Lower lobe of right lung (tissue), 2 donors: ENCODE measurements at regions not wholly inside any gene's neighbourhood (a gene's known extent, or its start where the extent isn't known, plus 50 kb on each side); places are given as distances from the start of the nearest gene placed in this dataset.

Experiments used
- ATAC-seq, 2 donors: fragments of 200-7000 bp; cut with Tn5 transposase; one replicate each; pipeline ENCODE4 v1.9.1; 2020 to 2022; ENCODE audit warnings: mild to moderate bottlenecking in 2 of 2, moderate library complexity in 2 of 2
- DNase-seq: peaks from one replicate; pipeline ENCODE4 v3.0.0-alpha.2; 2020
- H3K27ac ChIP-seq: fragments of 200-600 bp; one replicate; pipeline ENCODE4 v1.8.0; 2022
- H3K27me3 ChIP-seq: fragments of 200-600 bp; one replicate; pipeline ENCODE4 v1.8.0; 2022; ENCODE audit warnings: low read depth
- H3K36me3 ChIP-seq: fragments of 200-600 bp; one replicate; pipeline ENCODE4 v1.8.0; 2022; ENCODE audit warnings: mild to moderate bottlenecking
- H3K4me1 ChIP-seq: fragments of 200-600 bp; one replicate; pipeline ENCODE4 v1.8.0; 2022
- H3K4me3 ChIP-seq: fragments of 200-600 bp; one replicate; pipeline ENCODE4 v1.8.0; 2022; ENCODE audit warnings: mild to moderate bottlenecking
- H3K9me3 ChIP-seq: fragments of 200-600 bp; one replicate; pipeline ENCODE4 v1.8.0; 2022
- intact Hi-C: fragments of 100-400 bp; cut with DNase I; formaldehyde crosslinking; loops from one replicate; pipeline ENCODE4 v1.11.0; 2022
- TF ChIP-seq, protein P1 (sequence below): fragments of 200-600 bp; IDR thresholded peaks from one replicate; pipeline ENCODE4 v1.8.0; 2022; ENCODE audit warnings: antibody characterized with exemption, mild to moderate bottlenecking
- donor health status: DM: no; HTN: yes; CAD: no; lungs with severe emphysema.

DNA sequence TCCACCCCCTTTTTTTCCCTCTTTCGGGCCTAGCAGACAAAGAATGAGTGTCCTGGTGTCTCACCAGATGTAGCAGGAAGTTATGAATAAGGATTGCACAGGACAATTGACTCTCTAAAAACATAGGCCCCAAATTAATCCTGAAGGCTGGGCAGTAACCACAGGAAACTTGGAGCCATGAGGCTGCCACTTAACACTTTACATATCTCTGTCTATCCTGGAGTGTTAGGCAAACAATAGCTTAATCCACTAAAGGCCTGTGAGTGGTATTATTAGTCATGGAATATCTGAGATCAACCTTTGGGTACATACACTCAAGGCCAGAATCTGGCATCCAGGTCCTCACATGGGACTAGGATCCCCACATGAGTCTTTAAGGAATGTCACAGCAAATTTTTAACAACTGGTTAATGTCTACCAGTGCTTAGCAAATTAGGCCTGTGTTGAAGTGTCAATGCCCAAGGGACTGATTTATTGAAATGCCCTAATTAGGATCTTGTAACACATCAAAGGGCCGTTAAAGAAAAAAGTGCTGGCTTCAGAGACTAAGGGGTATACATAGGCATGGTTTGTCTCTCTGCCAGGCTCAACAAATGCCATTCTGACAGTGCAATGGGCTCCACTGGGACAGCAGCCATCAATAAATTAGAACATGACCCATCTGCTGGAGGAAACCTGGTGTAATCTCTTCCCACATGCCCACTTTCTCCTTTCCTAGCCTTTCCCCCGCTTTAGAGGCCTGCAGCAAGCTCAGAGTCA is 196.7 kb upstream of the TBX20 start:
- Histone ChIP-seq H3K36me3 (no peaks in the 10 kb centered on the region), H3K4me1 (no peaks in the 10 kb centered on the region), H3K9me3 (no peaks in the 10 kb centered on the region), H3K4me3 (no peak overlapping the region), H3K27ac (no peak overlapping the region), H3K27me3 (peaks cover 25% of the 10 kb centered on the region)
- DNase-seq (no peak), ATAC-seq (peak; percentile 77 to 90)
- intact Hi-C loops = no loop called here
- TF ChIP-seq, protein P1, sequence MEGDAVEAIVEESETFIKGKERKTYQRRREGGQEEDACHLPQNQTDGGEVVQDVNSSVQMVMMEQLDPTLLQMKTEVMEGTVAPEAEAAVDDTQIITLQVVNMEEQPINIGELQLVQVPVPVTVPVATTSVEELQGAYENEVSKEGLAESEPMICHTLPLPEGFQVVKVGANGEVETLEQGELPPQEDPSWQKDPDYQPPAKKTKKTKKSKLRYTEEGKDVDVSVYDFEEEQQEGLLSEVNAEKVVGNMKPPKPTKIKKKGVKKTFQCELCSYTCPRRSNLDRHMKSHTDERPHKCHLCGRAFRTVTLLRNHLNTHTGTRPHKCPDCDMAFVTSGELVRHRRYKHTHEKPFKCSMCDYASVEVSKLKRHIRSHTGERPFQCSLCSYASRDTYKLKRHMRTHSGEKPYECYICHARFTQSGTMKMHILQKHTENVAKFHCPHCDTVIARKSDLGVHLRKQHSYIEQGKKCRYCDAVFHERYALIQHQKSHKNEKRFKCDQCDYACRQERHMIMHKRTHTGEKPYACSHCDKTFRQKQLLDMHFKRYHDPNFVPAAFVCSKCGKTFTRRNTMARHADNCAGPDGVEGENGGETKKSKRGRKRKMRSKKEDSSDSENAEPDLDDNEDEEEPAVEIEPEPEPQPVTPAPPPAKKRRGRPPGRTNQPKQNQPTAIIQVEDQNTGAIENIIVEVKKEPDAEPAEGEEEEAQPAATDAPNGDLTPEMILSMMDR = no peak

DNA sequence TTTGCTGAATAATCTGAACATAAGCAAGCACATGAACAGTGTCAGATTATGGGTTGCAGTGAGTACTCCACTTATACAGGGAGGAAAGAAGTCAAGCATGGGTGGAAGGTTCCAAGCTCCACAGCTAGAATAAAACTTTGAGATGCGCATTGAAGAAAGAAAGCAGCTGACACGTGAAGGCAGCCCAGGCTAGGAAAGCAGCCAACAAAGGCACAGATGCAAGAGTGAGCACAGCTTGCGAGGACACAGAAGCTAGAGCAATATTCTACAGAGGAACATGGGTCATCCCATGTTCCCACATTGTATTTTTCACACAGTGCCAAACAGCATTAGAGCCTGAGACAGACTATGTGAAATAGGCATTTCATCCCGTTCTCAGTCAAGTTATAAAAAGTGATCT is 194.6 kb upstream of the TBX20 start:
- no peak for DNase-seq

DNA sequence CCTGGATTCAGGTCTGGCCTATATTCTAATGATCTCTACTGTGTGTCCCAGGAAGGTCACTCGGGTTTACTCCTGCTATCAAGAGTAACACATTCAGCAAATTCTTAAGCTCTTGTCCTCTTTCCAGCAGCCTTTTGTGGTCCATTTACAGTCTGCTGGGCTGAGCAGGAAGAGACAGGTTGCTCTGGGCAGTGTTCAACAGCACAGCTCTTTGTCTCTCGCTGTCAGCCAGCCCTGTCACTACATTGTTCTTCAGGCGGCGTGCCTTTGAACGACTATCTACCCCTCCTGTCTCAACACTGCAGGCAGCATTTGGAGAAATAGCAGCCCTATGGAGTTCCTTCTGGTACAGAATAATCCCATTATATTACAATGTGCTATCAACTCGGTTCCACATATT is 192.2 kb upstream of the TBX20 start:
- TF ChIP-seq, protein P1 = no peak
- Histone ChIP-seq H3K4me3 (no peak overlapping the region), H3K27me3 (no peaks in the 10 kb centered on the region), H3K4me1 (no peaks in the 10 kb centered on the region), H3K9me3 (no peaks in the 10 kb centered on the region), H3K27ac (no peak overlapping the region), H3K36me3 (no peaks in the 10 kb centered on the region)
- intact Hi-C loops = no loop called here
- DNase-seq (no peak), ATAC-seq (no peak)

More for the DNA sequence above, 194.6 kb upstream of the TBX20 start:
- TF ChIP-seq, protein P1 = no peak
- Histone ChIP-seq H3K27me3 (peaks cover 3% of the 10 kb centered on the region), H3K27ac (no peak overlapping the region), H3K4me1 (no peaks in the 10 kb centered on the region), H3K36me3 (no peaks in the 10 kb centered on the region), H3K9me3 (no peaks in the 10 kb centered on the region), H3K4me3 (no peak overlapping the region)
- intact Hi-C loops = no loop called here
- ATAC-seq = no peak

DNA sequence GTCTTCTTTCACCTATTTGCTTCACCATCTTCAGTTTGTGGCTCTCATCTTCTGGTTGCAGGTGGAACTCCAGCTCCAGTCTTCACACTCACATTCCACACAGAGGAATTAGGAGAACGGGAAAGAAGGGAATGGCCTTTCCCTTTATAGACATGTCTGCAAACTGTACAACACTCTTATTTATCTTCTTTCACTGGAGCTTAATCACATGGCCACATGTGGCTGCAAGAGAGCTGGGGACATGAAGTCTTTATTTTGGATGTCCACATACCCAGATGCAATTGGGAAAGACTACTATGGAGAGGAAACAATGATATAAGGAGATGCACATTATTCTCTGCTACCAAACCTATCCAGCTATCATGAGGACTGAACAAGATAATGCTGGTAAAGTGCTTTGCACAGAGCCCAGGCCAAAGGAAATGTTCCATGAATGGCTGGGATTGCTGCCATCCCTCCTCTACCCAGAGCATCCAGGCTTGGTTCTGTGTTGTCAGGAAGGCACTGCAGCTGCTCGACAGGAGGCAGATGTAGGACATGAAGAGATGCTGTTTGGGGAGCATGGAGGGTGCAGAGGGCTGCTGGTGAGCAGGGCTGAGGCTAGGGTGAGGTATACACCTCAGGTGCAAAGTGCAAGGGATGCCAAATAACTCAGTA is 183.8 kb upstream of the TBX20 start:
- no peaks in the 10 kb centered on the region for H3K27me3 ChIP-seq
- no peaks in the 10 kb centered on the region for H3K36me3 ChIP-seq
- DNase-seq = no peak
- no peak overlapping the region for H3K4me3 ChIP-seq
- H3K4me1 ChIP-seq = no peaks in the 10 kb centered on the region
- intact Hi-C loops = no loop called here
- ATAC-seq = no peak
- TF ChIP-seq, protein P1 = no peak
- no peaks in the 10 kb centered on the region for H3K9me3 ChIP-seq
- no peak overlapping the region for H3K27ac ChIP-seq

DNA sequence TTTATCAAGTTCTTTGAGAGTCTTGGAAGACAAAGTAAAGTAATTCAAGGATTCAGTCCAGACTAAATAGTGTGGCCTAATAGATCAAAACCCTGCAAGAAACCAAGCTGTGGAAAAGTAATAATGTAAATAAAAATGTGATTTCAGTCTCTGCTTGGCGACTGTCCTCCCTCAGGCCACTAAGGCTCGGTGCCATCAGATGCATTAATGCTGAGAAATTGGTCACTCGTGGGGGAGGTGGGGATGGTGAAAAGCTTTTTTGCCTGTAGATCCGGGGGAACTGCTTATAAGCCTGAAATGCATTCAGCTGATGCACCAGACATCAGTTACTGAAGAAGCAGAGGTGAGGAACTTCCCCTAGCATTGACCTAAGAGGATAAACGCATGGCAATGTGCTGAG is 182.6 kb upstream of the TBX20 start:
- intact Hi-C loops = no loop called here
- no peak overlapping the region for H3K27ac ChIP-seq
- no peaks in the 10 kb centered on the region for H3K27me3 ChIP-seq
- ATAC-seq (no peak), DNase-seq (no peak)
- H3K4me1 ChIP-seq = no peaks in the 10 kb centered on the region
- H3K36me3 ChIP-seq = no peaks in the 10 kb centered on the region
- TF ChIP-seq, protein P1 = no peak
- no peak overlapping the region for H3K4me3 ChIP-seq
- H3K9me3 ChIP-seq = no peaks in the 10 kb centered on the region
